Omental fat pad (tissue), 3 donors: ENCODE measurements at regions not wholly inside any gene's neighbourhood (a gene's known extent, or its start where the extent isn't known, plus 50 kb on each side); places are given as distances from the start of the nearest gene placed in this dataset.

Experiments
- ATAC-seq: fragments of 150-250 bp; one replicate; pipeline ENCODE4 v1.9.1; 2016; ENCODE audit warnings: mild to moderate bottlenecking, moderate library complexity; ENCODE audit not compliant: low FRiP score
- DNase-seq: peaks from one replicate; pipeline ENCODE4 v3.0.0-alpha.2; 2019; ENCODE audit warnings: low spot score
- TF ChIP-seq, protein P1 (sequence below), 3 donors: fragments of 450-650 bp; IDR thresholded peaks; one replicate each; pipeline ENCODE4 v1.5.1; 2016 to 2017; ENCODE audit warnings: antibody characterized with exemption in 3 of 3, mild to moderate bottlenecking in 3 of 3, moderate library complexity in 2 of 3

- TF ChIP-seq, protein P1, sequence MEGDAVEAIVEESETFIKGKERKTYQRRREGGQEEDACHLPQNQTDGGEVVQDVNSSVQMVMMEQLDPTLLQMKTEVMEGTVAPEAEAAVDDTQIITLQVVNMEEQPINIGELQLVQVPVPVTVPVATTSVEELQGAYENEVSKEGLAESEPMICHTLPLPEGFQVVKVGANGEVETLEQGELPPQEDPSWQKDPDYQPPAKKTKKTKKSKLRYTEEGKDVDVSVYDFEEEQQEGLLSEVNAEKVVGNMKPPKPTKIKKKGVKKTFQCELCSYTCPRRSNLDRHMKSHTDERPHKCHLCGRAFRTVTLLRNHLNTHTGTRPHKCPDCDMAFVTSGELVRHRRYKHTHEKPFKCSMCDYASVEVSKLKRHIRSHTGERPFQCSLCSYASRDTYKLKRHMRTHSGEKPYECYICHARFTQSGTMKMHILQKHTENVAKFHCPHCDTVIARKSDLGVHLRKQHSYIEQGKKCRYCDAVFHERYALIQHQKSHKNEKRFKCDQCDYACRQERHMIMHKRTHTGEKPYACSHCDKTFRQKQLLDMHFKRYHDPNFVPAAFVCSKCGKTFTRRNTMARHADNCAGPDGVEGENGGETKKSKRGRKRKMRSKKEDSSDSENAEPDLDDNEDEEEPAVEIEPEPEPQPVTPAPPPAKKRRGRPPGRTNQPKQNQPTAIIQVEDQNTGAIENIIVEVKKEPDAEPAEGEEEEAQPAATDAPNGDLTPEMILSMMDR (IDR thresholded peaks at IDR 0.05): no peak
- ATAC-seq: no peak
- no peak for DNase-seq
Measured at GRCh38 chr4:159655547-159655946, 552.7 kb downstream of the RAPGEF2 start.

DNA sequence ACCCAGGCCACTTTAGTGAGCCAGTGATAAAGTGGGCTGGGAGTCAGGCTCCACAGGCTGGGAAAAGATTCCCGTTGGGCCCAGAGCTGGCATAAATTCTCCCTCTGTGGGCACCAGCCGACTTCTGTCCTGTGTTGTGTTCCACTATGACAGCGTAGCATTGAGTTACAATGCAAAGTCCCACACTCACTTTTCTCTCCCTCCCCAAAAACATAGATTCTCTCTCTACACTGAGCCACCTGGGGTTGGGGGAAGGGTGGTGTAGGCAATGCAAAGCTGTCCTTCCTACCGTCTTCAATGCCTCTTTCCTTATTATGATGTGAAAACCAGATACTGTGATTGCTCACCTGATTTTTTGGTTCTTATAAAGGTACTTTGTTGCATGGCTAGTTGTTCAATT is 566.2 kb downstream of the RAPGEF2 start:
- DNase-seq: no peak
- TF ChIP-seq, protein P1 (IDR thresholded peaks at IDR 0.05): no peak
- ATAC-seq: no peak

GRCh38 chr4:159673221-159673620 is 570.3 kb downstream of the RAPGEF2 start:
- TF ChIP-seq, protein P1 (IDR thresholded peaks at IDR 0.05): no peak
- no peak for DNase-seq
- no peak for ATAC-seq

- TF ChIP-seq, protein P1 (IDR thresholded peaks at IDR 0.05): no peak
- no peak for DNase-seq
- no peak for ATAC-seq
Measured at GRCh38 chr4:159674241-159674640, 571.4 kb downstream of the RAPGEF2 start.

GRCh38 chr4:159677521-159677920 is 574.6 kb downstream of the RAPGEF2 start:
- ATAC-seq: no peak
- DNase-seq: no peak
- TF ChIP-seq, protein P1 (IDR thresholded peaks at IDR 0.05): no peak

GRCh38 chr4:159682996-159683395 is 580.1 kb downstream of the RAPGEF2 start:
- ATAC-seq (no peak), DNase-seq (no peak)
- TF ChIP-seq, protein P1 (IDR thresholded peaks at IDR 0.05): no peak

DNA sequence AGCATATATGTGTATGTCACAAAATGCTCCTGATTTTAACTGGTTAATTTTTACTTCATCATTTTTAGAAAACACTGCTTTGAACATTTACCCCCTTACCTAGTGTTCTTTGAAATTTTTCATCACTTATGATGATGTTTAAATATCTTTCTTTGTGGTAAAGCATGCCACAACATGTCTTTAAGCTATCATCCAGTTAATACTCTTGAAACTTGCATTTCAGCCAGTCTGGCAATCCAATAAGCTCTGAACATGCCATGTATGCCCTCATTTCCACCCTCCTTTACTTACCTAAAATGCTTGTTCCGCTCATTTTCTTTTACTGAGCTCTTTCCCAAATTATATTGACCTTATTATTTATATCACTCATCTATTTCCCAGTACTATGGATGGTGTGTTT is 581.2 kb downstream of the RAPGEF2 start:
- TF ChIP-seq, protein P1 (IDR thresholded peaks at IDR 0.05): no peak
- no peak for DNase-seq

More for the DNA sequence above, 581.2 kb downstream of the RAPGEF2 start:
- no peak for ATAC-seq
